ENCODE measurements at regions not wholly inside any gene's neighbourhood (a gene's known extent, or its start where the extent isn't known, plus 50 kb on each side); places are given as distances from the start of the nearest gene placed in this dataset.

DNA sequence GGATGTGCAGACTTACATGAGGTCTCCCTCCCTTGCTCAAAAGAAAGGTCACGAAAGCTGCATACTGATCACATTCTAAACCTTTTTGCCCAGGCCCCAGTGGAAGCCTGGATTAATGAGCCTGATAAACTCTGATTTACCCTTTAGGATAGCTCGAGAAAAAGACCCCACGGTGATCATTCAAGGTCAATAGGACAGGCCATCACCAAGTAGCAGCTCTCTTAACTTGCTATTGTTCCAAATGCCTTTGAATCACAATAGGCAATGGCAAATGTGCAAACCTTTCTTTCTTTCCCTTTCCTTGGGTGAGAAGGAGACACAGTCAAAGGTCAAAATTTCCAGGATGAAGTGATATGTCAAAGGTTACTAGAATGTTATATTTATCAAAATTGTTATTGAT, 327.3 kb downstream of the HDGFL1 start:
- DNase-seq (ENCODE audit: low spot score), result no peak
- TF ChIP-seq, protein P1, sequence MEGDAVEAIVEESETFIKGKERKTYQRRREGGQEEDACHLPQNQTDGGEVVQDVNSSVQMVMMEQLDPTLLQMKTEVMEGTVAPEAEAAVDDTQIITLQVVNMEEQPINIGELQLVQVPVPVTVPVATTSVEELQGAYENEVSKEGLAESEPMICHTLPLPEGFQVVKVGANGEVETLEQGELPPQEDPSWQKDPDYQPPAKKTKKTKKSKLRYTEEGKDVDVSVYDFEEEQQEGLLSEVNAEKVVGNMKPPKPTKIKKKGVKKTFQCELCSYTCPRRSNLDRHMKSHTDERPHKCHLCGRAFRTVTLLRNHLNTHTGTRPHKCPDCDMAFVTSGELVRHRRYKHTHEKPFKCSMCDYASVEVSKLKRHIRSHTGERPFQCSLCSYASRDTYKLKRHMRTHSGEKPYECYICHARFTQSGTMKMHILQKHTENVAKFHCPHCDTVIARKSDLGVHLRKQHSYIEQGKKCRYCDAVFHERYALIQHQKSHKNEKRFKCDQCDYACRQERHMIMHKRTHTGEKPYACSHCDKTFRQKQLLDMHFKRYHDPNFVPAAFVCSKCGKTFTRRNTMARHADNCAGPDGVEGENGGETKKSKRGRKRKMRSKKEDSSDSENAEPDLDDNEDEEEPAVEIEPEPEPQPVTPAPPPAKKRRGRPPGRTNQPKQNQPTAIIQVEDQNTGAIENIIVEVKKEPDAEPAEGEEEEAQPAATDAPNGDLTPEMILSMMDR (IDR thresholded peaks at IDR 0.05; ENCODE audit: extremely low read depth, missing control alignments), result no peak

DNA sequence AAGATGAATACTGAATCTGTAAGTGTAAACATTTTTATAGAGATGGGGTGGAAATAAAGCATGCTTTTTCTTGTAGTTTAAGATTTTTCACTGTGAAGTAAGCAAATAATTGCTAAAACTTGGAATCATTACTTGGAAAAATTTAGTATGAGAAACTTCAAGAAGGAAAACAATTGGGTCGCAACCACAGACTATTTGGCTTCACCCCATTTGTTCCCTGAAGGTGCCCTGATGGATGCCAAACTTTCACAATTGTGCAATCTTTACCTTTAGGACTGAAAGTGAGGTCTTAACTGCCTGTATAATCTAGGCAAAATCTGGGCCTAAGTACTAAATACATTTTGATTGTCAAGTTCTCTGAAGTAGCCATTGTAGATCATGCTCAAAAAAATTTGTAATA, 330.1 kb downstream of the HDGFL1 start:
- DNase-seq (ENCODE audit: low spot score), result no peak
- TF ChIP-seq, protein P1 (IDR thresholded peaks at IDR 0.05; ENCODE audit: extremely low read depth, missing control alignments), result no peak

DNA sequence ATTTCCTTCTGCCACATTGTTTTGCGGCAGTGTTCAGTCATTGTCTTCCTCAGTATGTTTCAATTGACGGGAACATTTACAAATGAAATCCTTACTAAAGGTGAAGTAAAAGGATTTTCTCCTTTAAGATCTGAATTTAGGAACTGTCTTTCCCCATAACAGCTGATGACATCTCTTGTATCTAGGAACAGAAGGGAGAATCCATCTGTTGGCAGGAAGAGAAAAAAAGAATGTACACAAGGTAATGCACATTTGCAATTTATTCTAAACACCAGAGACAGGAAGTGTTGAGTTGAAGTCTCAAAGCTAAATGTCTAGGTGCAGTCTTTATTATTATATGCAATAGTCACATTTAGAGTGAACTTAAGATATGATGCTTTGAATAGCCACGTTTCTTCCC, 334.5 kb downstream of the HDGFL1 start:
- TF ChIP-seq, protein P1 (IDR thresholded peaks at IDR 0.05; ENCODE audit: extremely low read depth, missing control alignments), result no peak

DNA sequence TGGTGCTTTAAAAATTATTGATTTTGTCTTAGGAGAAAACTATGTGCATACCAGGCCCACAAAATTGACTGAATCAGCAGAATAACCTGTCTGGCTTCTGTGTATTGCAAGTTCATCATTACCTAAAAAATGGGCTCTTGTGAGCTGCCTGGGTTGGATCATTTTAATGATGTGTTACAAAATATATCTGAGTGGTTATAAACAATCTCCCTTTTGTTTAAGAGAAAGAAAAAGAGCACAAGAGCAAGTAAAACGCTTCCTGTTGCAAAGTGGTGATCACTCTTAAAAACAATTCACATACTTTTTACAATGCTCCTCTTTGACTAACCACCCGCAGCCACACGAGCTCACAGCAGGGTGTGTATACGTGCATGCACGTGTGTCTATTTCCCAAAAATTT, 335.1 kb downstream of the HDGFL1 start:
- TF ChIP-seq, protein P1 (IDR thresholded peaks at IDR 0.05; ENCODE audit: extremely low read depth, missing control alignments), result no peak
- DNase-seq (ENCODE audit: low spot score), result no peak

More for the DNA sequence above, 334.5 kb downstream of the HDGFL1 start:
- no peak for DNase-seq (ENCODE audit: low spot score)

DNA sequence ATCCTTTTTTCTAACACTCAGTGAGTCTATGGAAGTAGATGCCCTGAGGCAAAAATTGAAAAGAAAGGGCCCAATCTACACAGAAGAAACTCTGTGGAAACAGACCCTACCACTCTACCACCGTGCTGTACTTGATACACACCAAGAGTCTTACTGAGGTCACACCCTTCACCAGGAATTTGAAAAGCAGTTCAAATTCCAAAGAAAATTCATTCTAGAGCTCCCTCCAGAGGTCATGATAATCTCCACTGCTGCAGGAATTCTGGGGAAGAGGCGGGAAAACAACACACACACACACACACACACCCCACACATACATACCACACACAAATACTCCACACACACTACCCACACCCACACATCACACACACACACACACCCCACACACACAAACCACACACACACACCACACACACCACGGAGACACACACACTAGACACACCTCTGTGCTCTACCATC, 336.8 kb downstream of the HDGFL1 start:
- TF ChIP-seq, protein P1 (IDR thresholded peaks at IDR 0.05; ENCODE audit: extremely low read depth, missing control alignments), result no peak
- no peak for DNase-seq (ENCODE audit: low spot score)

DNA sequence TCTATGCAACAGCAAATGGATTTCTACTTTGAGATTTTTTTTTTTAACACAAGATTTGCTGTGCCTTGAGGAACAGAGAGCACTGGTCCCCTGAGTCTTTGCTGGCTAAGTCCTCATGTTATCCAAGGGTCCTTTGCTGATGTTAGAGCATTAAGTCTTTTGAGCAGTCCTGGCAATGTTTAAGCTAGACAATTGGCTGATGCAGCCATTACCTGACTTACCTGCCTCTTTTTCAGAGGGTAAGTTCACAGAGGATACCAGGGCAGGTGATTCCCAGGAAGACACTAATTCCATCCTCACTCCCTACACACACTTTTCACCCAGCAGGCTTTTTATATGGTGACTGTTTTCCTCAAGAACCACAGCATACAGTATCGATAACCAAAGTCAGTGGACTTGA, 337.7 kb downstream of the HDGFL1 start:
- no peak for DNase-seq (ENCODE audit: low spot score)

DNA sequence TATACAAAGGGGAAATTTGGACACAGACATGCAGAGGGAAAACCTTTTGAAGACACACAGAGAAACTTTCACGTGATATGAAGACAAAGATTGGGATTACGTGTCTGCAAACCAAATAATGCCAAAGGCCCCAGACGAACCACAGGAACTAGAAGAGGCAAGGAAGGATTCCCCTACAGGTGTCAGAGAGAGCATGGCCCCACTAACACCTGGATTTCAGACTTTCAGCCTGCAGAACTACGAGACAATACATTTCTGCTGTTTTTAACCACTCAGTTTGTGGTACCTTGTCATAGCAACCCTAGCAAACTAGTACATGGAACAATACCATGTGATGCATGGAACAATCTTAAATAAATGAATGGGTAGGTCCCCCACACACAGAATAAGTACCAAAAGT, 341.0 kb downstream of the HDGFL1 start:
- TF ChIP-seq, protein P1 (IDR thresholded peaks at IDR 0.05; ENCODE audit: extremely low read depth, missing control alignments), result no peak
- no peak for DNase-seq (ENCODE audit: low spot score)

More for the DNA sequence above, 337.7 kb downstream of the HDGFL1 start:
- TF ChIP-seq, protein P1 (IDR thresholded peaks at IDR 0.05; ENCODE audit: extremely low read depth, missing control alignments), result no peak
